Astrocyte (in vitro differentiated cells and primary cell): ENCODE measurements at regions not wholly inside any gene's neighbourhood (a gene's known extent, or its start where the extent isn't known, plus 50 kb on each side); places are given as distances from the start of the nearest gene placed in this dataset.

Experiments
- DNase-seq: peaks from one replicate; pipeline ENCODE4 v3.0.0-alpha.2; 2010; ENCODE audit warnings: low read depth
- FAIRE-seq: peaks from 2 replicates; lab custom pipeline; 2011; peaks lifted over from hg19 to GRCh38; lab: Jason Lieb, UNC
- H2AFZ ChIP-seq: 2 replicates; pipeline ENCODE4 v1.6.0; 2012; ENCODE audit warnings: low read depth, low read length, inconsistent platforms
- H3K27ac ChIP-seq: 2 replicates; pipeline ENCODE4 v1.5.1; 2011; ENCODE audit warnings: low read depth, low read length, inconsistent platforms
- H3K27me3 ChIP-seq: 2 replicates; pipeline ENCODE4 v1.6.0; 2011; ENCODE audit warnings: low read length, inconsistent platforms; ENCODE audit not compliant: insufficient read depth
- H3K36me3 ChIP-seq: 2 replicates; pipeline ENCODE4 v1.5.1; 2011; ENCODE audit warnings: low read length, inconsistent platforms; ENCODE audit not compliant: insufficient read depth
- H3K4me1 ChIP-seq: 2 replicates; pipeline ENCODE4 v1.5.1; 2011; ENCODE audit warnings: low read length, inconsistent platforms; ENCODE audit not compliant: insufficient read depth
- H3K4me2 ChIP-seq: 2 replicates; pipeline ENCODE4 v1.6.0; 2012; ENCODE audit warnings: low read length, inconsistent platforms
- H3K4me3 ChIP-seq: 2 replicates; pipeline ENCODE4 v1.5.1; 2011; ENCODE audit warnings: low read depth, mild to moderate bottlenecking, low read length, inconsistent platforms; ENCODE audit not compliant: insufficient read depth
- H3K79me2 ChIP-seq: 2 replicates; pipeline ENCODE4 v1.6.0; 2012; ENCODE audit warnings: mild to moderate bottlenecking, low read length, inconsistent platforms; ENCODE audit not compliant: insufficient read depth
- H3K9ac ChIP-seq: 2 replicates; pipeline ENCODE4 v1.6.0; 2012; ENCODE audit warnings: mild to moderate bottlenecking, low read length, inconsistent platforms
- H3K9me3 ChIP-seq: 2 replicates; pipeline ENCODE4 v1.5.1; 2012; ENCODE audit warnings: low read depth, mild to moderate bottlenecking, low read length, inconsistent platforms; ENCODE audit not compliant: insufficient read depth
- H4K20me1 ChIP-seq: 2 replicates; pipeline ENCODE4 v1.6.0; 2012; ENCODE audit warnings: low read length, inconsistent platforms; ENCODE audit not compliant: insufficient read depth
- H3K27ac Mint-ChIP-seq: one replicate; pipeline ENCODE4 v1.8.0; 2021; ENCODE audit warnings: mild to moderate bottlenecking, mixed read lengths; ENCODE audit not compliant: unreplicated experiment
- H3K27me3 Mint-ChIP-seq: one replicate; pipeline ENCODE4 v1.8.0; 2021; ENCODE audit warnings: low read depth, mixed read lengths; ENCODE audit not compliant: unreplicated experiment
- H3K36me3 Mint-ChIP-seq: one replicate; pipeline ENCODE4 v1.8.0; 2021; ENCODE audit warnings: low read depth, mixed read lengths; ENCODE audit not compliant: unreplicated experiment
- H3K4me1 Mint-ChIP-seq: one replicate; pipeline ENCODE4 v1.8.0; 2021; ENCODE audit warnings: low read depth, mixed read lengths; ENCODE audit not compliant: unreplicated experiment
- H3K4me3 Mint-ChIP-seq: one replicate; pipeline ENCODE4 v1.8.0; 2021; ENCODE audit warnings: mild to moderate bottlenecking, moderate library complexity, mixed read lengths; ENCODE audit not compliant: unreplicated experiment
- H3K9me3 Mint-ChIP-seq: one replicate; pipeline ENCODE4 v1.8.0; 2021; ENCODE audit warnings: mild to moderate bottlenecking, mixed read lengths; ENCODE audit not compliant: unreplicated experiment
- CTCF ChIP-seq: IDR thresholded peaks from 2 replicates; pipeline ENCODE4 v1.5.1; 2011; ENCODE audit warnings: low read depth, mild to moderate bottlenecking, inconsistent platforms, low read length, moderate library complexity; ENCODE audit not compliant: insufficient read depth
- EZH2 ChIP-seq: IDR thresholded peaks from 2 replicates; pipeline ENCODE4 v1.6.1; 2012; ENCODE audit warnings: mild to moderate bottlenecking, low read length, inconsistent platforms; ENCODE audit not compliant: insufficient read depth

- H3K4me1 Mint-ChIP-seq = peaks cover 12% of the 10 kb centered on the region
- Histone ChIP-seq H3K4me1 (peaks cover 38% of the 10 kb centered on the region), H3K27ac (no peak overlapping the region), H3K9ac (no peak overlapping the region), H4K20me1 (peaks cover 88% of the 10 kb centered on the region), H3K9me3 (no peaks in the 10 kb centered on the region), H3K27me3 (no peaks in the 10 kb centered on the region), H3K4me2 (no peak overlapping the region), H3K36me3 (peaks cover 5% of the 10 kb centered on the region), H3K79me2 (peaks cover 82% of the 10 kb centered on the region), H2AFZ (no peak overlapping the region), H3K4me3 (no peak overlapping the region)
- no peaks in the 10 kb centered on the region for H3K9me3 Mint-ChIP-seq
- DNase-seq = no peak
- no peak for FAIRE-seq
- peak overlapping the region; percentile 58 for H3K27ac Mint-ChIP-seq
- no peak for TF ChIP-seq CTCF
- no peak for TF ChIP-seq EZH2
- peaks cover 14% of the 10 kb centered on the region for H3K36me3 Mint-ChIP-seq
- H3K27me3 Mint-ChIP-seq = no peaks in the 10 kb centered on the region
- no peak overlapping the region for H3K4me3 Mint-ChIP-seq
Observed at GRCh38 chr12:124415064-124415463, 120.2 kb downstream of the RFLNA start.

- H3K27ac ChIP-seq = no peak overlapping the region
- no peak for DNase-seq
- no peak for TF ChIP-seq CTCF
- TF ChIP-seq EZH2 = no peak
Observed at GRCh38 chr12:124413915-124414314, 119.0 kb downstream of the RFLNA start.

GRCh38 chr12:124413401-124413800 lies 118.5 kb downstream of the RFLNA start:
- H3K4me3 Mint-ChIP-seq = no peak overlapping the region
- H3K36me3 Mint-ChIP-seq = peaks cover 6% of the 10 kb centered on the region
- Histone ChIP-seq H3K4me3 (no peak overlapping the region), H4K20me1 (peaks cover 89% of the 10 kb centered on the region), H3K79me2 (peaks cover 82% of the 10 kb centered on the region), H3K4me2 (no peak overlapping the region), H3K27ac (no peak overlapping the region), H3K9me3 (no peaks in the 10 kb centered on the region), H2AFZ (no peak overlapping the region), H3K4me1 (peaks cover 40% of the 10 kb centered on the region), H3K9ac (no peak overlapping the region), H3K27me3 (no peaks in the 10 kb centered on the region), H3K36me3 (peaks cover 8% of the 10 kb centered on the region)
- FAIRE-seq (no peak), DNase-seq (no peak)
- H3K4me1 Mint-ChIP-seq = peaks cover 18% of the 10 kb centered on the region
- no peaks in the 10 kb centered on the region for H3K9me3 Mint-ChIP-seq
- H3K27ac Mint-ChIP-seq = no peak overlapping the region
- TF ChIP-seq EZH2 (no peak), CTCF (no peak)
- no peaks in the 10 kb centered on the region for H3K27me3 Mint-ChIP-seq

More at GRCh38 chr12:124413915-124414314, 119.0 kb downstream of the RFLNA start:
- FAIRE-seq = no peak
- Histone ChIP-seq H3K36me3 (peaks cover 6% of the 10 kb centered on the region), H3K4me1 (peaks cover 40% of the 10 kb centered on the region), H3K4me2 (no peak overlapping the region), H3K4me3 (no peak overlapping the region), H3K9me3 (no peaks in the 10 kb centered on the region), H3K9ac (no peak overlapping the region), H3K79me2 (peaks cover 81% of the 10 kb centered on the region), H2AFZ (no peak overlapping the region), H3K27me3 (no peaks in the 10 kb centered on the region), H4K20me1 (peaks cover 88% of the 10 kb centered on the region)
- no peak overlapping the region for H3K4me3 Mint-ChIP-seq
- no peaks in the 10 kb centered on the region for H3K27me3 Mint-ChIP-seq
- H3K9me3 Mint-ChIP-seq = no peaks in the 10 kb centered on the region
- H3K27ac Mint-ChIP-seq = peak overlapping the region; percentile 53
- peaks cover 18% of the 10 kb centered on the region for H3K4me1 Mint-ChIP-seq
- peaks cover 9% of the 10 kb centered on the region for H3K36me3 Mint-ChIP-seq
